ENCODE measurements at regions not wholly inside any gene's neighbourhood (a gene's known extent, or its start where the extent isn't known, plus 50 kb on each side); places are given as distances from the start of the nearest gene placed in this dataset.
"Not testable (repeated sequence)": the region's sequence is repeated elsewhere in the genome, so short reads cannot be mapped to it uniquely, and the experiment has no call there.

DNA sequence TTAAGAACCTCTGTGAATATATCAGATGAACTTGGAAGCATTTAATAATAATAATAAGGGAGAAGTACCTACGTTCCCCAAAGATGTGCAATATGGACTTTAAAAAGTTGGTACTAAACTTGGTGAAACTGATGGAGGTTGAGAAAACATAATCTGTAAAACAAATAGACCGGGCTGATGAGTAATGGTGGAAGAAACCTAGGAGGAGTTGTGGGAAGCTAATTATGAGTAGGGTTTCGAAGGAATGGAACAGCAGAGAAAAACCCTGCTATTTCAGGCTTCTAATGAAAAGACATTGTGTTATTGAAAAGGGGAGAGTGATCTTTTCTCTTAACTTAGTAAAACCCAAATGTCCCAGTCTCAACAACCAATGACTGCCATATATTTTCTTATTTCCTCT lies 229.3 kb downstream of the PCSK1 start:
- DNase-seq (ENCODE audit: low read depth in 2 of 2) = no peak

DNA sequence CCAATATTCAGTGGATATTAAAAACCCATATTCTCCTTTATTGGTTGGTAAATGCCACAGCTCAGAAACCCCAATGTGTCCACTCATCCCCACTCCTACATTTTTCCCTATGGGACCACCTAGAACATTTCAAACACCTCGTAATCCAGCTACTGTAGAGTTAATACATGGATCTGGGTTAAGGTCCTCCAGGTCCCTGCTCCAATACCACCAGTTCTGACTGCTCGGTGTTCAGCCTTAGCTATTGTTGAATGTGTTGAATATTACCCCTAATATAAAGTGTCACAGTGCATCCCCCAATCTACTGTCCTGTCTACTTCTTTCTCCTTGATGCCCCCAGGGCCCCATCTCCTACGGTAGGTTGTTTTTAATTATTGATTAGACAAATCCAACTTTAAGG lies 231.5 kb downstream of the PCSK1 start:
- no peak for DNase-seq (ENCODE audit: low read depth in 2 of 2)

- no peak for DNase-seq (ENCODE audit: low read depth in 2 of 2)
Measured at GRCh38 chr5:96200641-96201040, 232.4 kb downstream of the PCSK1 start.

GRCh38 chr5:96199713-96200183 lies 233.3 kb downstream of the PCSK1 start:
- no peak for DNase-seq (ENCODE audit: low read depth in 2 of 2)

DNA sequence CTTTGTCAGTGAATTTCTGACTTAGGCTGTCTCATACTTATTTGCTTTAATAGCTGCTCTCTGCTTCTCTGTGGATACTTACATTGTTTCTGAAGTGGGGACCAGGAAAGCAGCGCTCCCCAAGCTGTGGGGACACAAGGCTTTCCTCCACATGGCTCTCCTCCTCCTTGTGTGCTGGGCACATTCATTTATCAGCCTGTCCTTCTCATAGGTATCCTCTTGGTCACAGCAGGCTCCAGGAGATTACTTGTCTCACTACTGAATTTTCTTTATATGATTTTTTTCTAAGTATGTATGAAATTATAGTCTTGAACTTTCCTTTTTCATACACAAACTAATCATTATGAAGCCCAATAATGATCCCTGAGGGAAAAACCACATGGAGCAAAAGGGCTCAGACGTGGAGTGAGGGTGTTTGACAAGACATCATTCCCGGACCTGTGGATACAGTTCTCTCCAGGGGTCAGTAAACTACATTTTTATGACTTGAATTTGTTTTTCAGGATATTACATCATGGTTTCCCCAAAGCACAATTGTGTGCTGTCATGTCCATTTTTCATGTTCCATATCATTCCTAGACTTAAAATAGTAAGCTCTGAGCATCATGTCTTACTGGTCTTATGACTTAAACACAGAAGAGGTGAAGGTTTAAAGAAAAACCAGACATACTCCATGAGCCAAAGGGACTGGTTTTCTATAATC lies 234.5 kb downstream of the PCSK1 start:
- DNase-seq (ENCODE audit: low read depth in 2 of 2) = no peak

DNA sequence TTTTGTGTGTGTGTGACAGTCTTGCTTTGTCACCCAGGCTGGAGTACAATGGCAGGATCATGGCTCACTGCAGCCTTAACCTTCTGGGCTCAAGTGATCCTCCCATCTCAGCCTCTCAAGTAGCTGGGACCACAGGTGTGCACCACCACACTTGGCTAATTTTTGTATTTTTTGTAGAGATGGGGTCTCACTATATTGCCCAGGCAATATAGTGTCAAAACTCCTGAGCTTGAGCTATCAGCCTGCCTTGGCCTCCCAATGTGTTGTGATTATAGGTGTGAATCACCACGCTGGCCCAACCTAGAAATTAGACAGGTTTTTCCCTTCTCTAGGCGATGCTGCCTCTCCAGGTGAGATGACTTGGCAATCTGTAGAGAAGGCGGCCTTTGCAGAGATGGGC lies 235.3 kb downstream of the PCSK1 start:
- not testable (repeated sequence) for DNase-seq (ENCODE audit: low read depth in 2 of 2)

GRCh38 chr5:96197347-96197746 lies 235.7 kb upstream of the ELL2 start:
- DNase-seq (ENCODE audit: low read depth in 2 of 2) = no peak

- DNase-seq (ENCODE audit: low read depth in 2 of 2) = no peak
Measured at GRCh38 chr5:96196890-96197289, 235.2 kb upstream of the ELL2 start.

- no peak for DNase-seq (ENCODE audit: low read depth in 2 of 2)
Measured at GRCh38 chr5:96196407-96196806, 234.8 kb upstream of the ELL2 start.

- DNase-seq (ENCODE audit: low read depth in 2 of 2) = no peak
Measured at GRCh38 chr5:96195123-96195522, 233.5 kb upstream of the ELL2 start.

DNA sequence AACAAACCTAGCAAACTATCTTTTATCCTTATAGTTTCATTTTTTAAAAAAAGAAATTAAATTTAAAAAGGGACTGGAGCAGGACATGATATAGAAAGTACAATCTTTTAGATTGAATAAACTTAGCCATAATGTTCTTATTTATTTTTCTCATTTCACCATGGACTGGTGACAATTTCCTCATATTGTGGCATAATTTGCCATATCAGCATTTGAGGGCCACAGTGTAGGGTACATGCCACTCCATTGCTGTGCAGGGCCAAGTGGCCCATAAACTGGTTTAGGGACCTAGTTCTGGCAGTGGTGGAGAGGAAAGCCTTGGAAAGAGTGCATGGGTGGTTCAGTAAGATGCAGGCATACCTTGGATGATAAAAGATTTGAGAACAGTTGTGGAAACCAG lies 232.9 kb upstream of the ELL2 start:
- no peak for DNase-seq (ENCODE audit: low read depth in 2 of 2)

DNA sequence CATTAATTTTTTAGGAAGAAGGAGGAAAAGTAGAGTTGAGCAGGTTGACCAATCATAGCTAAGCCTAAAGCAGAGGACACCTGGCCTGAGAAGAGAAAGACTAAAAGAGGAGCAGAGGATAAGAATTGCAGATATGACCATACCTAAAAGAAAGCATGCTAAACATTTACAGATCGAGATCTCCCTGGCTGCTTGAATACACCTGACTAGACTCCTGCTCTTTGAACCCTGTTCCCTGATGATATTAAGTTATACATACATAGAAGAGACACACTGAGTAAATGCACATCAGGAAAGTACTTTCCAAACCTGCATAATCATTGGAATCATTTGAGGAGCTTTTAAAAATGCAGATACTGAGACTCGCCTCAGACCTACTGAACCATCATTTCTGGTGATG lies 232.3 kb upstream of the ELL2 start:
- no peak for DNase-seq (ENCODE audit: low read depth in 2 of 2)

DNA sequence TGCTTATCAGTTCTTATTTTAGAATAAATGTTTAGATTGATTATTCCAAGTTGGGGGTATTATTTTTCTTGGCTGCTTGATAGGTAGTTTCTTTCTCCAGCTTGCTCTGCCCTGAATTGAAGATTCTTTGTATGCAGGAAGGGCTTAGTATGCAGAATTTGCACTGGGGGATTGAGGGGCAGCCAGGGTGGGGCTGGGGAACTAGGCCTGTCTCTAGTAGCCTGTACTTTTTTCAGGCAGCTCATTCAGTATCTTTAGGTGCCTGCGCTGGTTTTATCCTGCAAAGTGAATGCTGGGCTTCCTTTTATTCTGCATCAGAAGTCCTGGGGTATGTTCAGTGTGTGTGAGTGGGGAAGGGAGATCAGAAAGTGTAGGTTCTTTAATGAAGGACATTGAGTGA lies 228.3 kb upstream of the ELL2 start:
- no peak for DNase-seq (ENCODE audit: low read depth in 2 of 2)

DNA sequence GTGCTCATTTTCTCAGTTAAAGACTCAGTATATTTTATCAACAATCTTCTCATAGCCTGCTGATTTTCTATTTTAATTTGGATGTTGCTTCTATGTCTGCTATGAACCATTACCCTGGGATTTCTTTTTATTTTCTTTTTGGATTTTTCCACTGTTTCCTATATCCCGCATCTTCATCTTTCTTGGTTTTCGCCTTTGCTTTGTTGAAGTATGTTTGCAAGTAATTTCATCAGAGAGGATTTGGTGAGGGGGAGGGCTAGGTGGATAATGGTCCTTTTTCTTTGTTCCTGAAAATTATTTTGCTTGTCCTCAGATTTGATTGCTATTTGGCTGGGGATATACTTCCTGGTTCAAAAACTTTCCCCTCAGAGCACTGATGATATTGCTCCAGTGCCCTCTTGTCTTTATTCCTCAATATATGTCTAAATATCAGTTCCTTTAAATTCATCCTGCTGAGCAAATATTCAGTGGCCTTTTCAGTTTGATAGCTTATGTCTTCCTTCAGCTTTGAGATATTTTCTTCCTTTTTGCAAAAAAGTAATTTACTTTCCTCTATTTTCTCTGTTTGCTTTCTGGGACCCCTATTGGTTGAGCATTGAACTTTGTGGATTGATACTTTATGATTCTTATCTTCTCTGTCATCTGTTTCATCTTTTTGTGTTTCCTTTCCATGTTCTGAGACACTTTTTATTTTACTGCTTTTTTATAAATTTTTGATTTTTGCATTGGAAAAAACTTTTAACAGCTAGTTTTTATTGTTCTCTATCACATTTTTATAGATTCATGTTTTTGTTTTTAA lies 227.6 kb upstream of the ELL2 start:
- DNase-seq (ENCODE audit: low read depth in 2 of 2) = no peak

- DNase-seq (ENCODE audit: low read depth in 2 of 2) = no peak
Measured at GRCh38 chr5:96187309-96188027, 225.8 kb upstream of the ELL2 start.

GRCh38 chr5:96184510-96184909 lies 222.9 kb upstream of the ELL2 start:
- DNase-seq (ENCODE audit: low read depth in 2 of 2) = not testable (repeated sequence)

GRCh38 chr5:96180684-96181435 lies 219.2 kb upstream of the ELL2 start:
- no peak for DNase-seq (ENCODE audit: low read depth in 2 of 2)

GRCh38 chr5:96177303-96177869 lies 215.7 kb upstream of the ELL2 start:
- DNase-seq (ENCODE audit: low read depth in 2 of 2) = no peak

DNA sequence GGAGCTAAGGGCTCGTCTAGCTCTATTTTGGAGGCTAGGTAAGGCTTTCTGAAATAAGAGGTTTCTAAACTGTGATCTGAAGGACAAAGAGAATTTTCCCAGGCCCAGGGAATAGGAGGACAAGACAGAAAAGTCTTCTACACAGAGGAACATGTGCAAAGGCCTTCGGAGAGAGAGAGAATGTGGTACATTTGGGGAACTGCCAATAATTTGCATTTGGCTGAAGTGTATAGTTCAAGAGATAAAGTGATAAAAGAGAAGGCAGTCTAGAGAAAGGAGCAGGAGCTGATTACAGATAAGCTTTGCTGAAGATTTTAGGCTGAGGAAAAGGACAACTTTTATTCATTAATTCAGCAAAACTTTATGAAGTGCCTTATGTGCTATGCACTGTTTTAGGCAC lies 214.4 kb upstream of the ELL2 start:
- no peak for DNase-seq (ENCODE audit: low read depth in 2 of 2)

GRCh38 chr5:96175090-96175489 lies 213.4 kb upstream of the ELL2 start:
- no peak for DNase-seq (ENCODE audit: low read depth in 2 of 2)

- no peak for DNase-seq (ENCODE audit: low read depth in 2 of 2)
Measured at GRCh38 chr5:96173366-96173765, 211.7 kb upstream of the ELL2 start.

DNA sequence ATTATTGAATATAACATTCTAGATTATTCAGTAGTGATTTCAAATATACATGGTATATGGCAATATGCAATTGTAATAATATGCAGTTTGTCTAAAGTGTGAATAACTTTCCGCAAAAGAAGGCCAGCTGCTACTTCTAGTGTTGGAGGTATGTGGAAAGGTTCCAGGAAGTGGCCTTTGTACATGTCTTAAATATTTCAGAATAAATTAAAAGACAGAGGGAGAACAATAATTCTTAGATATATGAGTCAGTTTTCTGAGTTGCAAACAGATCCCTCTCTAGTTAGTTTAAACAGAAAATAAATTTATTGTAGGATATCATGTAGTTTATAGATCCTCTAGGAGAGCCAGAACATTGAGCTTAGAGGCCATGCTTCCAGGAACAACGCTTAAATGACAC lies 210.8 kb upstream of the ELL2 start:
- no peak for DNase-seq (ENCODE audit: low read depth in 2 of 2)

Measured in activated CD8-positive, alpha-beta memory T cell treated with anti-CD3 and anti-CD28 coated beads for 4 hours (primary cell).